Fibroblast of lung (primary cell): ENCODE measurements at regions not wholly inside any gene's neighbourhood (a gene's known extent, or its start where the extent isn't known, plus 50 kb on each side); places are given as distances from the start of the nearest gene placed in this dataset.

ENCODE experiments used
- EZH2 ChIP-seq: IDR thresholded peaks from 2 replicates; pipeline ENCODE4 v1.5.1; 2012; ENCODE audit warnings: low read length, control low read depth, mild to moderate bottlenecking; ENCODE audit errors: missing control alignments
- TF ChIP-seq, protein P1 (sequence below), 2 donors: IDR thresholded peaks in 1 of 2; conservative IDR thresholded peaks in 1 of 2; 1 replicate in 1 of 2; 2 replicates in 1 of 2; pipeline ENCODE4 v1.5.1; 2011 to 2012; ENCODE audit warnings: low read length in 2 of 2, control low read depth in 1 of 2, inconsistent platforms in 1 of 2, low read depth in 1 of 2, mild to moderate bottlenecking in 1 of 2

- TF ChIP-seq, protein P1, sequence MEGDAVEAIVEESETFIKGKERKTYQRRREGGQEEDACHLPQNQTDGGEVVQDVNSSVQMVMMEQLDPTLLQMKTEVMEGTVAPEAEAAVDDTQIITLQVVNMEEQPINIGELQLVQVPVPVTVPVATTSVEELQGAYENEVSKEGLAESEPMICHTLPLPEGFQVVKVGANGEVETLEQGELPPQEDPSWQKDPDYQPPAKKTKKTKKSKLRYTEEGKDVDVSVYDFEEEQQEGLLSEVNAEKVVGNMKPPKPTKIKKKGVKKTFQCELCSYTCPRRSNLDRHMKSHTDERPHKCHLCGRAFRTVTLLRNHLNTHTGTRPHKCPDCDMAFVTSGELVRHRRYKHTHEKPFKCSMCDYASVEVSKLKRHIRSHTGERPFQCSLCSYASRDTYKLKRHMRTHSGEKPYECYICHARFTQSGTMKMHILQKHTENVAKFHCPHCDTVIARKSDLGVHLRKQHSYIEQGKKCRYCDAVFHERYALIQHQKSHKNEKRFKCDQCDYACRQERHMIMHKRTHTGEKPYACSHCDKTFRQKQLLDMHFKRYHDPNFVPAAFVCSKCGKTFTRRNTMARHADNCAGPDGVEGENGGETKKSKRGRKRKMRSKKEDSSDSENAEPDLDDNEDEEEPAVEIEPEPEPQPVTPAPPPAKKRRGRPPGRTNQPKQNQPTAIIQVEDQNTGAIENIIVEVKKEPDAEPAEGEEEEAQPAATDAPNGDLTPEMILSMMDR (conservative IDR thresholded peaks at IDR 0.05 in 1 of 2, IDR thresholded peaks at IDR 0.05 in 1 of 2; ENCODE audit: low read depth in 1 of 2, low read length in 2 of 2): no peak
- TF ChIP-seq EZH2: no peak
Measured at GRCh38 chr20:9928955-9929354, 90.1 kb upstream of the PAK5 start.
